ENCODE measurements at regions not wholly inside any gene's neighbourhood (a gene's known extent, or its start where the extent isn't known, plus 50 kb on each side); places are given as distances from the start of the nearest gene placed in this dataset.

GRCh38 chr20:19001177-19001576, 187.6 kb downstream of the SCP2D1 start:
- DNase-seq = no peak

- no peak for DNase-seq
These were observed 190.1 kb downstream of the SCP2D1 start for GRCh38 chr20:19003366-19004336.

GRCh38 chr20:19004975-19005374, 191.4 kb downstream of the SCP2D1 start:
- no peak for DNase-seq

GRCh38 chr20:19008497-19008896, 194.9 kb downstream of the SCP2D1 start:
- DNase-seq = no peak

- DNase-seq = no peak
These were observed 195.6 kb downstream of the SCP2D1 start for GRCh38 chr20:19009081-19009688.

- no peak for DNase-seq
These were observed 199.1 kb downstream of the SCP2D1 start for GRCh38 chr20:19012676-19013075.

- DNase-seq = no peak
These were observed 198.5 kb upstream of the SLC24A3 start for GRCh38 chr20:19013907-19014306.

GRCh38 chr20:19015351-19016139, 196.9 kb upstream of the SLC24A3 start:
- no peak for DNase-seq

- DNase-seq = no peak
These were observed 196.3 kb upstream of the SLC24A3 start for GRCh38 chr20:19016140-19016497.

- DNase-seq = no peak
These were observed 195.2 kb upstream of the SLC24A3 start for GRCh38 chr20:19017104-19017690.

- no peak for DNase-seq
These were observed 193.6 kb upstream of the SLC24A3 start for GRCh38 chr20:19018881-19019280.

- no peak for DNase-seq
These were observed 192.6 kb upstream of the SLC24A3 start for GRCh38 chr20:19019734-19020364.

- DNase-seq = no peak
These were observed 190.9 kb upstream of the SLC24A3 start for GRCh38 chr20:19021406-19022117.

- no peak for DNase-seq
These were observed 190.3 kb upstream of the SLC24A3 start for GRCh38 chr20:19022118-19022575.

GRCh38 chr20:19022791-19023448, 189.5 kb upstream of the SLC24A3 start:
- no peak for DNase-seq

- DNase-seq = no peak
These were observed 188.0 kb upstream of the SLC24A3 start for GRCh38 chr20:19024296-19025035.

- no peak for DNase-seq
These were observed 186.9 kb upstream of the SLC24A3 start for GRCh38 chr20:19025430-19026120.

GRCh38 chr20:19026121-19026878, 186.1 kb upstream of the SLC24A3 start:
- no peak for DNase-seq

Measured in CD4-positive, alpha-beta T cell treated with Interleukin-21 for 1 hour (primary cell).